Hematopoietic multipotent progenitor cell treated with erythropoietin and hydrocortisone succinate and interleukin-3 and kit ligand, for 8 days (in vitro differentiated cells): ENCODE measurements at regions not wholly inside any gene's neighbourhood (a gene's known extent, or its start where the extent isn't known, plus 50 kb on each side); places are given as distances from the start of the nearest gene placed in this dataset.

Source experiments
- DNase-seq: peaks from one replicate; pipeline ENCODE4 v3.0.0-alpha.2; 2015

DNA sequence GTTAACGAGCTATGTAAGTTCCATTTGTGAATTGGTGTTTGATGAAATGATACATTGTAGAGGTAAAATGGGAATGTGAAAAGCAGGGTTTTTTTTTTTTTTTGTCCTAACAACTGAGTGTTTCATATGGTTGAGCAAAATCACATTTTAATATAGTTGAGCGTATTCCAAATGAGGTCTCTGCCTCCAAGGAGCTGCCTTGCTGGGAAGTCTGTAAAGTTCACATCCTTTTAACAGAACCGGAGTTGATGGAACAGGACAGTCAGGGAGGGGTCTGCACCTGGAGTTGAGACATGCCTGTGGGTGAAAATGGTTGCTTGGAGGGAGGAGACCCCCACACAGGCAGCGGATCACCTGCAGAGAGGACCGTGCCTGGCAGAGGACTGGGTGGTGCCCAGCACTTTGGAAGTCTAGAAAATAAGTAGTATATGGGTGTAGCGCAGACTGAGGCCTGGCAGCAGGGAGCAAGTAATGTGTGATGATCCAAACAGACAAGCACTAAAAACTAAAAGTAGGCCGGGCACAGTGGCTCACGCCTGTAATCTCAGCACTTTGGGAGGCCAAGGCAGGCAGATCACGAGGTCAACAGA, 75.2 kb upstream of the UBAC2 start:
- no peak for DNase-seq

DNA sequence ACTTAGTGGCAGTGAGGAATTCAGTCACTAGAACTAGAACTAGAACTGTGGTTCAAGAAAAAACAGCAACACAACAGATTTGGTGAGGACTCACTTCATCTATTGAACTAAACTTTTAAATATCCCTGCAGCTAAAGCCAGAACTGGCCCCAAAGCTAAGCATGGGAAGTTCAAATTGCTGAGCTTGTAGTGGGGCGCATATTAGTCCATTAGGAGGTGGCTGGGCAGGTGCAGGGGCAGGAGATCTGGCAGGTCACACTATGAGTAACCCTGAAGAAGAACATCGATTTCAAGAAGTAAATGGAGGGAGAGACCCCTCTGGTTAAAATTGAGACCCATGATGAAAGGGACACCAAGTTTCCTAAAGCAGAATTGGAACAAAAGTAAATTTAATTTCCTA, 73.8 kb upstream of the UBAC2 start:
- DNase-seq, result no peak

DNA sequence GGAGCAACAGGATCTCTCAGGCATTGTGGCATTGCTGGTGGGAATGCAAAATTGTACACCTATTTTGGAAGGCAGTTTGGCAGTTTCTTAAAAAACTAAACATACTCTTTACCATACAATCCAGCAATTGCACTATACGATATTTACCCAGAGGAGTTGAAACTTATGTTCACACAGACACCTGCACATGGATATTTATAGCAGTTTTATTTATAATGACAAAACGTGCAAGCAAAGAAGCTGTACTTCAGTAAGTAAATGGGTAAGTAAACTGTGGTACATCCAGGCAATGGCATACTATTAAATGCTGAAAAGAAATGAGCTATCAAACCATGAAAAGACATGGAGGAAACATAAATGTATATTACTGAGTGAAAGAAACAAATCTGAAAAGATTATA, 71.6 kb upstream of the UBAC2 start:
- no peak for DNase-seq

DNA sequence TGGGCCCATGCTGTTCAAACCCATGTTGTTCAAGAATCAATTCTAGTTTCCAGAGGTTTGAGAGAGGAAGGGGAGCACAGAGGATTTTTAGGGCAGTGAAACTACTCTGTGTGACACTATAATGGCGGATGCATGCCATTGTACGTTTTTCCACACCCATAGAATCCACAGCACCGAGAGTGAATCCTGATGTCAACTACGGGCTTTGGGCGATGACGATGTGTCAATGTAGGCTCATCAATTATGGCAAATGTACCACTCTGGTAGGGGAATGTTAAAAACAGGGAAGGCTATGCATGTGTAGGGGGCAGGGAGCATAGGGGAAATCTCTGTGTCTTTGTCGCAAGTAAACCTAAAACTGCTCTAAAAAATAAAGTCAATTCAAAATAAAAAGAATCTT, 70.7 kb upstream of the UBAC2 start:
- no peak for DNase-seq

DNA sequence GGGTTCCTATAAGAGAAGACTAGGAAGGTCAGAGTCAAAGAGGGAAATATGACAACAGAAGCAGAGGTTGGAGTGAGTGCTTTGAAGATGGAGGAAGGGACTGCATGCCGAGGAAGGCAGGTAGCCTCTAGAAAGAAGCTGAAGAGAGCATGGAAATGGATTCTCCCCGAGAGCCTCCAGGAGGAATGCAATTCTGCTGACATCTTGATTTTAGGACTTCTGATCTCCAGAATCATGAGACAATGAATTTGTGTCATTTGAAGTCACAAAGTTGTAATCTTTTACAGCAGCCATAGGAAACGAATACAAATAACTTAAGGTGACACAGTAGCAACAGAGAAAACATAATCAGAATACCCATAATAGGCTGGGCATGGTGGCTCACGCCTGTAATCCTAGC, 69.2 kb upstream of the UBAC2 start:
- DNase-seq, result no peak

DNA sequence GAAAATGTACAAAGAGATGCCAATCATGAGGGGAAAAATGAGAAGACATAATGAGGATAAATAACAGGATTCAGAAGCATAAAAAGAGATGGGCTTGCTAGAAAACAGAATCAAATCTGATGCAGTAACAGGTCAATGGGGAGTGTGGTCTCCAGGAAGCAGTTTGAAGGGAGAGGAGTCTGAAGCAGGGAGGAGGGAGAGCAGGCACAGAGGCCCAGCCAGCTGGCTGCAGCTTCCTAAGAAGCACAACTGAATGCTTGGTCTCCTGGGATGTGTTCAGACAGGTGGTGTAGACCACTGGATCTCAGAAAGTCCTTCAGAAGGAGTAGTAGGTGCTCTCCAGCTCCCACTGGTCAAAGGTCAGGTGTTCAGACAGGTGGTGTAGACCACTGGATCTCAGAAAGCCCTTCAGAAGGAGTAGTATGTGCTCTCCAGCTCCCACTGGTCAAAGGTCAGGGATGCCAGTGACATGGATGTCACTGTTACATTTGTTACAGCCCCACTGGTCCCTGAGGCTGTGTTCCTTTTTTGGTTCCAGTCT, 68.3 kb upstream of the UBAC2 start:
- no peak for DNase-seq

DNA sequence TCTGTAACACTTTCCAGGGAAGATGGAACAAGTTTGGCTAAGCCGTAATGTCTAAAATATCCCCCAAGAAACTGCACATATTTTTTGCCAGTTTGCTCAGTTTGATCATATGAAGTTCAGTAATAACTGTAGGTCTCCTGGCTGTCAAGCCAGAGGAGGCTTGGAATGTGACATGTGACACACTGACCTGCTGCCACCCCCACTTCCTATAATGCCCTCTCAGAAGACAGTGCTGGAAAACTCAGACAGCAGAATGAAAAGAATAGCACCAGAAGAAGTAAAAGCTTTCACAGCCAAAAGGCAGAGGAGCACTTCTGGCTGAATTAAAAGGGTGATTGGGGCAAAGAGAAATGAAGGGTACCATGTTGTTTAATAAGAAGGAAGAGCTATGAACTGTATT, 67.4 kb upstream of the UBAC2 start:
- DNase-seq, result no peak

DNA sequence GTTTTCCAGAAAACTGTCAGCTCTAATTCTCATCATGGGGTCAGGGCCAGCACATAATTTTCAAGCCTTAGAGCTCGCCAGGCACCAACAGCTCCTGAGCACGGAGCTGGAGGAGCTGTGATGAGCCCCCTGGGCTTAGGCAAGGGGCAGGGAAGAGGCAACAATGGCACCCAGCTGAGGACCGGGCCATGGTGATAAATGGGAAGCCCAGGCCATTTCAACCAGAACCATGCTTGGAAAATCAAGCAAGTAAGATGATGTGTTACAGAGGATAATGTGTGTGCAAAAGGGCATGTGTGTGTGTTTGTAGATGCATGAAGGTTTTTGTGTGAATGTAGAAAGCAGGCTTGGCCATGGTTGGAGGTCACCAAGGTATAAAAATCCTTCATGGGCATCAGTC, 66.8 kb upstream of the UBAC2 start:
- no peak for DNase-seq

DNA sequence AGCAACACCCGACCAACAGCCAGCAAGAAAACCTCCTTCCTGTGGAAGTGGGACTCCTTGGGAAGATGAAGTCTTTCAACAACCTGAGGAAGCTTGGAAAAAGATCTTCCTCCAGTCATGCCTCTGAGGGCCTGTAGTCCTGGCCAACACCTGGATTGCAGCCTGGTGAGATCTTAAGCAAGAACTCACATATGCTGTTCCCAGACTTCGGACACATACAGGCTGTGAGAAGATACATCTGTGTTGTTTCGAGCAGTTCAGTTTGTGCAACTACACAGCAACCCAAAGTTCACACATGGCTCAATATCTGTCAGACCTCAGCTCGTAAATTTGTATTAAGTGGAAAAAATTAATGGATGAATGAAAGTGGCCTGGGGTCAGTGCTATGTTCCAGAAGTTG, 65.1 kb upstream of the UBAC2 start:
- DNase-seq, result no peak

DNA sequence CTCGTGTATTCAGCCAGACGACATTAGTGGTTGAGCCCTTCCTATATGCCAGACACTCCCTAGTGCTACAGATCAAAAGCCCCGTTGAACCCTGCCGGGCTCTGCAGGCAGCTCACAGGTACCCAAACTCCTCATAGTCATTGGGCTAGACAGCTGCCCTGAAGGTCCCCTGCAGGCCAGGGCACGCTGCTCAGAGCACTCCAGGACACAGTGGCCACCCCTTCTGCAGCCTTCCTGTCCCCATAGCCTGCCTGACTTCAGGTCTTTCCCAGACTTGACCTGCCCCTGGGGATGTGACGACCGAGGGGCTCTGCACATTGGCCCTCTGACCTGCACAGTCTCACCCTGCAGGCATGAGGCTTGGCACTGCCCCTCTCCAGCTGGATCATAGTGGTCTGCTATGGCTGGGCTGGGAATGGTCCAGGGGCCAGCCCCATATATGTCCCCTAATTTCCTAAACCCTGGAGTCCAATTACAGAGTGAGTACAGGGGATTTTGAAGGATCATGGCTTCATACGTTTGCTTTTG, 64.2 kb upstream of the UBAC2 start:
- DNase-seq, result no peak

DNA sequence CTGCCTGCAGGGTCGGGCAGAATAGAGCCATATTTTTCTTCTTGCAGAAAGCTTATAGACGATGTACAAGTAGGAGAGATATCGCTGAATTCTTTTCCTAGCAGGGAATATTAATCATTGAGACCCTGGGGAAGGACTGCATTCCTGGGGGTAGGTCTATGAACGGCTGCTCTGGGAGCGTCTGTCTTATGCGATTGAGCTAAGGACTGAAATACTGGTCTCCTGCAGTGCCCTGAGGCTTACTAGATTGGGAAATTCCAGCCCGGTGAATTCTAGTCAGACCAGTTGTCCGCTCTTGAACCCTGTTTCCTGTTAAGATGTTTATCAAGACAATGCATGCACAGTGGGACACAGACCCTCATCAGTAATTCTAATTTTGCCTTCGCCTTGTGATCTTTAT, 59.8 kb upstream of the UBAC2 start:
- no peak for DNase-seq

DNA sequence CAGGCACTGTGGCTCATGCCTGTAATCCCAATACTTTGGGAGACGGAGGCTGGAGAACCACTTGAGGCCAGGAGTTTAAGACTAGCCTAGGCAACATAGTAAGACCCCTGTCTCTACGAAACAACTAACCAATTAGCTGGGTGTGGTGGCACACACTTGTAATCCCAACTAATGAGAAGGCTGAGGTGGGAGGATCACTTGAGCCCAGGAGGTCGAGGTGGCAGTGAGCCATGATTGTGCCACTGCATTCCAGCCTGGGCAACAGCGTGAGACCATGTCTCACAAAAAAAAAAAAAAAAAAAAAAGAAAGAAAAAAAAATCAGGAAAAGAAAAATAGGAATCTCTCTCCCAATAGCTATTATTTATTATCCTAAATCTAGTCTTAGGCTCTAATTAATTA, 56.8 kb upstream of the UBAC2 start:
- no peak for DNase-seq

DNA sequence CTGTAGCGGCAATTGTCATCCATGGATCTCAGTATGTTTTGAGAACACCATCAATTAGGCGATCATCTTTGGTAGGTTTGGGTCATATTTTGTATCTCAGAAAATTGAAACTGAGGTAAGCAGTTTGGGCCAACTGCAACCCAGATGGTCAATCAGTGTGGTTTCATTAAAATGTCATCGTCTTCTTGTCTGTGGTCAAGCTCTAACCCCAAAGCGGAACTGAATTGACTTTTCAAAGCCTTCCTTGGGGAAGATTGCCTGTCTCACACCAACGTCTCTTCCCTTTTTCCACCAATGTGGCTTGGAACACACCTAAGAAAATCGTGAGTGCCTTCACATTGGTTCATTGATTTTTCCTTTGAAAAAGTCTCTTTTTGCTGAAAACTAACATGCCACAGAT, 56.3 kb upstream of the UBAC2 start:
- DNase-seq, result no peak

DNA sequence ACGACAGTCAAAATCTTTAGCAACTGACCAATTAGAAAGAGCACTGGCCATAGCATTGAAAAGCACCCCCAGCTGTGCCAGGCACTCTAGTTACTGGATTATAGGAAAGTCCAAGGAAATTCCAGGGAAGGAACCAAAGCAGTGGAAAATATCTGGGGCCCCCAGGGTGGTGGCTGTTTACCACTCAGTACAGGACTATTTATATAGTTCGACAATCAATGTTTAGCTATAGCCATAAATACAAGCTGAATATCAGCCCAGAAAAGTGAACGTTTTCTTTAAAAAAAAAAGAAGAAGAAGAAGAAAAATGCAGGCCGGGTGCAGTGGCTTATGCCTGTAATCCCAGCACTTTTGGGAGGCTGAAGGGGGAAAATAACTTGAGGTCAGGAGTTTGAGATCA, 55.2 kb upstream of the UBAC2 start:
- no peak for DNase-seq

DNA sequence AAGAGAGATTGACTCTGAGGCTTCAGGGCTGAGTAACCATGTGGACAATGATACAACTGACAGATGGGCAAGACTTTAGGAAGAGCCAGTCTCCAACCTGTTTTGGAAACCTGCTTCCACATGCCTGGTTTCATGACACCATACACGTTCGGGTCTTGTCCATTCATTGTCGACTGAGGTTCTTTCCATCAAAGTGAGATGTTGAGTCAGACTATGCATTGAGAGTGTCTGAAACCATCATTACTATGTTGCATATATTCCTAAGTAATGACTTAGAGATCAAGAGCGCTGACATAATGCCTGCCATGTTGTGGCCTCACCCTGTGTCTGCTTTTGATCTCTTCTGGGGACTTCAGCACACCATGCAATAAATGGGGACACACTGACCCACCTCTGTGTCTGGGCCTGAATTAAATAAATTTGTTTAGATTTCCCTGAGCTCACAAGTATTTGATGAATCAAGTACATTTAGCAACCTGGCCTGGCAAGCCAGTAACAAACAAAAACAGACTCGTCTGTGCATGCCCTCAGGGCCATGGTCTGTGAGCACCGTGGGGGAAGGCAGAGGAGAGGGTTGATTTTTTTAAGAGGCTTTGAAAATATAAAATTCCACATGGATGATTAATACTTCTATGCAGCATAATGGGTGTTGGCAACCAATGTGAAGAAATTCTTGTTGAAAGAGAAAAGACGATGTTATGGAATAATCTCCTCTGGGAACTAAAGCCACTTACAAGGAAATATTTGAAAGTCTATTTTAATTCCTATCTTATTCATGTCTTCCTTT, 49.9 kb upstream of the UBAC2 start:
- DNase-seq, result no peak
